IPS-15b (cell line): ENCODE measurements at regions not wholly inside any gene's neighbourhood (a gene's known extent, or its start where the extent isn't known, plus 50 kb on each side); places are given as distances from the start of the nearest gene placed in this dataset.

Experiments
- H3K27me3 ChIP-seq: one replicate; pipeline ENCODE4 v1.6.1; 2013; ENCODE audit warnings: low read length; ENCODE audit not compliant: control insufficient read depth, insufficient read depth
- H3K36me3 ChIP-seq: one replicate; pipeline ENCODE4 v1.6.1; 2013; ENCODE audit warnings: low read length; ENCODE audit not compliant: control insufficient read depth, insufficient read depth
- H3K4me1 ChIP-seq: one replicate; pipeline ENCODE4 v1.6.1; 2013; ENCODE audit warnings: mild to moderate bottlenecking, low read length; ENCODE audit not compliant: control insufficient read depth, insufficient read depth
- H3K4me3 ChIP-seq: one replicate; pipeline ENCODE4 v1.5.1; 2013; ENCODE audit warnings: low read depth, low read length
- H3K9ac ChIP-seq: one replicate; pipeline ENCODE4 v1.6.1; 2013; ENCODE audit warnings: low read depth, mild to moderate bottlenecking, low read length
- H3K9me3 ChIP-seq: one replicate; pipeline ENCODE4 v1.6.1; 2013; ENCODE audit warnings: mild to moderate bottlenecking, low read length; ENCODE audit not compliant: control insufficient read depth, insufficient read depth

DNA sequence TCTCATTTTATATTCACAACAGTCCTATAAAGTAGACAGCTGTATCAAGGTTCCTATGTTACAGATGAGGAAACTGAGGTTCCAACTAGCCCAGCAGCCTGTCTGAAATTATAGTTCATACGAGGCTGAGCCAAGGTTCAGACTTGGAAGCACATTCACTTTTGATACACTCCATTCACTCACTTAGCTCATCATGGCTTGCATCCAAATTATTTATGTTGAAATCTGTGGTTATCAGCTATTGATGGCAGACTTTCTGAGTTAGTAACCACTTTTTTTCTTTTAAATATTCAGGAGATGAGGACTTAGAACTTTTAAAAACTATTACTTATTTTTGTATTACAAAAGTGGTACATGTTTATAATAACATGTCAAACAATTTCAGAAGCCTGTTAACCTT lies 188.2 kb downstream of the MTX2 start:
- Histone ChIP-seq H3K4me1 (peaks cover 15% of the 10 kb centered on the region), H3K9me3 (no peaks in the 10 kb centered on the region), H3K9ac (no peak overlapping the region), H3K4me3 (no peak overlapping the region), H3K27me3 (no peaks in the 10 kb centered on the region), H3K36me3 (no peaks in the 10 kb centered on the region)

DNA sequence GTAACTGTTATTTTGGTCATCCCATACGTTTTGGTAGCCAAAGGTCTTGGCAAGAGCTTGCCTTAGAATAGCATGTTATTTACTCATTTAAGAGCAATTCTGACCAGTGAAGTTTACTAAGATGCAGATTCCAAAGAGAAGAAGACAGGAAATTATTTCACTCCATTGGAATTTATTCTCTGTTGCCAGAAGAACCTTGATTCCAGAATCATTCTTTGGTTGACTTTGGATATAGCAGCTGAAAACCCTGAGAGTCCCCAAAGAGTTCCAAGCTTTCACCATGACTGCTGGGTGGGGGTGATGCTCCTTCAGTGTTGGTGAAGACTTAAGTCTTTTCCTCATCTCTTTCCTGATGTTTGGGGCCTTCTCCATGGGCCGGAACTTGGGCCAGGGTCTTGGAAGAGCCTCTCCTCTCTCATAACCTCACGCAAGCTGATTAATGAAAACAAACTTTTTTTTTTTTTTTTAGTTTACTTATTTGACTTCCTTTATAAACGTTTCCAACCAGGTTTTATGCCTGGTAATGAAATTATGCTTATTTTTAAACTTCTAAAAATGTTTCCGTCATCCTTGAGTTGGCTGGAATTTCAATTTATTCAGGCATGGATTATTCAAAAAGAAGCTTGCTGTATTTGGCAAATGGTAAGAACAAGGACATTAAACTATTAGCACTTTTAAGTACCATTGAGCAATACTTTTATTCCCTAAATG lies 192.0 kb downstream of the MTX2 start:
- no peak overlapping the region for H3K4me3 ChIP-seq
- peaks cover 5% of the 10 kb centered on the region for H3K4me1 ChIP-seq
- no peaks in the 10 kb centered on the region for H3K36me3 ChIP-seq
- H3K9ac ChIP-seq = no peak overlapping the region
- H3K9me3 ChIP-seq = no peaks in the 10 kb centered on the region
- no peaks in the 10 kb centered on the region for H3K27me3 ChIP-seq

DNA sequence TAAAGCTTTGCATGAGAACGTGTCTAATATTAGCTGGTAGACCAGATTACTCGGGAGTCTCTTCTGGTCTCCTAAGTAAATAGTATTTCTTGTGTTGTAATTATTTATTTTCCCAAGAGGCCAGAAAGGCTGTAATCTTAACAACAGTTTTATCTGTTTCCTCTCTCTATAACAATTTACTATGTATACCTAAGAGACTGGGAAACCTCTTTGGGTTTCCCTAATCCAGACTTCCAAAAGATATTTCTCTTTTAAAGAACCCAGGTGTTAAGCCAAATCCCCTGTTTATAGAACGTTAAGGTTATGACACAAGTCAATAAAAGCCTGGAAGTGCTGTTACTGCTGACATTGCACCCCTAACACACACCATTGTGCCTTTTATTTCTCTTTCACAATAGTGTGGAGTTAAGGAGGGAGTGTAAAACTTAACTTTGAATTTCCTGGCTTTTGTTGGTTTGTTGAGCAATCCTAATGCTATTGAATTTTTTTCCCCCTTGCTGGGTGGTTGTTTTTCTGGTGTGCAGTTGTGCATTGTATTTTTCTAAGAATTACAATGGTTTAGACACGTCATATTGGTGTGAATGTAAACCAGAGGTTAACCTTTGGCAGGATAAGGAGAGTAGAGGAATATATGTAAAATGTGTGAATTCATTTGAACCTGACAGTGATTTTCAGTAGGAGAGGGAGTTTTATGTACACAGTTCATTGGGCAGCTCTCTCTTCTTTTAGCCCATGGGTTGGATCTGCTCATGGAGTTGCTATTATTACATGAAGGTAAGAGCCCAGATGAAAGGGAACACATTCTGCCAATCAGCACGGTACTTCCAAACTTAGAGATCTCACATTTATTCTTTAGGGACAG lies 192.8 kb downstream of the MTX2 start:
- Histone ChIP-seq H3K4me3 (no peak overlapping the region), H3K9me3 (no peaks in the 10 kb centered on the region), H3K27me3 (no peaks in the 10 kb centered on the region), H3K4me1 (peaks cover 5% of the 10 kb centered on the region), H3K36me3 (no peaks in the 10 kb centered on the region), H3K9ac (no peak overlapping the region)

DNA sequence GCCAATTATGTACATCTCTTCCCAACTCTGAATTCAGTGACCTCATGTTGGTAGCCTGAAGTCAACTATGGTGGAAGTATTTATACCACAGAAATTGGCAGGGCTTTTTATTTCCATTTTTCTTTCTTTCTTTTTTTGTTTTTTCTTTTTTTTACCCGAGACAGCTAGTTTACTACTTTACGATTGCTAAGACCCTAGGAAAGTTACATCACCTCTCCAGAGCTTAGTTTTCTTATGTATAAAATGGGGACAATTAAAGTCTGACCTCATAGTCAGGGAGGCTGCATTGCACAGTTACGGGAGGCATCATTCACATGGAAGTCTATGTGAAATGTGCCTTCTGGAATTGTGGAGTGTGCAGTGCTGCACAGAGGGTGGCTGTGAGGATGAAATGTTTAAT lies 194.3 kb downstream of the MTX2 start:
- Histone ChIP-seq H3K27me3 (no peaks in the 10 kb centered on the region), H3K4me1 (peaks cover 5% of the 10 kb centered on the region), H3K9me3 (no peaks in the 10 kb centered on the region), H3K36me3 (no peaks in the 10 kb centered on the region), H3K4me3 (no peak overlapping the region), H3K9ac (no peak overlapping the region)

DNA sequence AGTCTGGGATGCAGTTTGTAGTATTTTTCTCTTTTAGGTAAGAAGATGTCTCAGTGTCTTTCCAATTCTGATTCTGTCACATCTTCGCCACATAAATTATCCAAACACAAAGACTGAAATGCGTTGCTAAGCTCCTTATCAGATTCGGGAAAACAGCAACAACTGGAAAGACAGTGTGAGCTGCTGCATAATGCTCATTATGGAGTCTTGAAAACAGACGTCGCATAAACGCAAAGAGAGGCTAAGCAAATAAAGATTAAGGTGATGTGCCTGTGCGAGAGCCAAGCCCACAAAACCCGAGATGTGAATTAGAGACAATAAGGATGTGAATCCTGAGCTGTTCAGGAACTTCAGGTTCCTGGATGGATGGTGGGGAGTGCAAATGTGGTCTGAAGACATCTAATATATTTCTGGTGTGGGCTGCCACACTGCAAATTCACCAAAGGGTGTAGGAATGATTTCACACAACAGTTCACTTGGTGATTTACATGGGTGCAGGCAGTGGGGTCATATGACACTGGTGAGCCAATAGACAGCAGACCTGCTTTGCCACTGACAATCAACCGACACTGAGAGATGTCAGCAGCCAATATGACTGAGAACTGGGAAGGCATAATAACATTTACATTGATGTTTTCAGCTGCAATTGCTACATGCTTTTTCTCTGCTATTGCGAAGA lies 195.8 kb downstream of the MTX2 start:
- no peak overlapping the region for H3K9ac ChIP-seq
- H3K4me3 ChIP-seq = no peak overlapping the region
- no peaks in the 10 kb centered on the region for H3K36me3 ChIP-seq
- H3K27me3 ChIP-seq = no peaks in the 10 kb centered on the region
- peaks cover 5% of the 10 kb centered on the region for H3K4me1 ChIP-seq
- H3K9me3 ChIP-seq = no peaks in the 10 kb centered on the region

DNA sequence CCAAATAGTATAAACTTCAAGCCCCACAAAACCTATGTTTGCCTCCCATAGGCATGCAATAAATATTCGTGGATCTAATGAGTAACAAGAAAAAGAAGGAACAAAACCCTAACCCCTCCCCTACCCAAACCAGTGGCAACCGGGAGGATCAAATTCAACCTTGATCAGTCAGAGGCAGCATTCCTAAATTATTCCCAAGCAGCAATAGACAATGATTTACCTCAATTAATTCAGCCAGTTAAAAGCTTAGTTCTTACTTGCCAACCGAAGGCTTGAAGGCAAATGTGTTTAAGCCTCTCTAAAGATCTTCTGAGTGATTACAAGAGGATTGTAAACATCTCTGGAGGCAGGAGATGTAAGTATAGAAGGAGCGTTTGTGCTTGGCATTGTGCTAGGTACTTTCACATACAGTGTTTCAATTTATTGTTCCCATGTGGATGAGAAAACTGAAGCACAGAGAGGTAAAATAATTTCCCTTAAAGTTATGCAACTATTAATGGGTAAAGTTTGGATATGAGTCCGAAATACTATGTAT lies 197.7 kb downstream of the MTX2 start:
- Histone ChIP-seq H3K4me3 (no peak overlapping the region), H3K27me3 (no peaks in the 10 kb centered on the region), H3K36me3 (no peaks in the 10 kb centered on the region), H3K9me3 (no peaks in the 10 kb centered on the region), H3K4me1 (peaks cover 2% of the 10 kb centered on the region), H3K9ac (no peak overlapping the region)

DNA sequence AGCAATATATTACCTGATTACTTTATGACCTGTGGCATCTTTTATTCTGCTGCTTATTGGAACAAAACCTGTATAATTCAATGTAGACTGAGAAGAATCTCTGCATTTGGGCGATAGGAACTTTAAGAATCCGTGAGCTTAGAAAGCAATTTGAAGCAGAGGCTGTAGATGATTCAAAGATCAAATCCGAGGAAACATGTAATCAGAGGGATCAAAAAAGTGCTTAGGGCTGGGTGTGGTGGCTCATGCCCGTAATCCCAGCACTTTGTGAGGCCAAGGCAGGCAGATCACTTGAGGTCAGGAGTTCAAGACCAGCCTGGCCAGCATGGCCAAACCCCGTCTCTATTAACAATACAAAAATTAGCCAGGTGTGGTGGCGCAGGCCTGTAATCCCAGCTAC lies 198.4 kb downstream of the MTX2 start:
- H3K9me3 ChIP-seq = no peaks in the 10 kb centered on the region
- no peaks in the 10 kb centered on the region for H3K27me3 ChIP-seq
- H3K36me3 ChIP-seq = no peaks in the 10 kb centered on the region
- H3K9ac ChIP-seq = no peak overlapping the region
- H3K4me3 ChIP-seq = no peak overlapping the region
- H3K4me1 ChIP-seq = no peaks in the 10 kb centered on the region

DNA sequence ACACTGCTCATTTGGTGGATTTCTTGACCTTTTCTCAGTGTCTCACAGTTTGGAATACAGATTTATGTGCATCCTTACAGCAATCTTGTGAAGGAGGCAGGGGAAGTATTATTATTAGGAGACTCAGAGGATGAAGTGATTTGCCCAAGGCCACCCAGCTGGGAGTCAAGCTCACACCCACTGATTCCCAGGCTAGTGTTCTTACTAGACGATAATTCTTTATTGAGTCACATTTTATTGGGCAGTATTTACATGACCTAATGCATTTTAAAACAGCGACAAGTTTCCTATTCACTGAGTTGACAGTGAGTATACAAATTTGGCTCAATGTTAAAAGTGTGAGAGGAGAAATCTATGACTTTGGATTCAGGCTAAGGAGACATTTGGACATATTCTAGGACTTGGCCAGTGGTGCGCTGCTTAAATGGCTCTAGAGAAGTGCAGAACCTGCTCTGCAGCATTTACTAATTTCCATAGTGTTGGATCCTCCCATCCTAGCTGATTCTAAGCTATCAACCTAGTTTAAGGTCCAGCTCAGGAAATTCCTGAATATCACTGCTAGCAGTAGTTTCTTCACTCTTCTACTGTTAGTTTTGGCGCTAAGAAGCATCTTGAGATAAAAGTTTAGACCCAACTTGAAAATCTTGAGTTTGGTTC lies 199.3 kb downstream of the MTX2 start:
- Histone ChIP-seq H3K4me3 (no peak overlapping the region), H3K27me3 (no peaks in the 10 kb centered on the region), H3K4me1 (no peaks in the 10 kb centered on the region), H3K9ac (no peak overlapping the region), H3K36me3 (no peaks in the 10 kb centered on the region), H3K9me3 (no peaks in the 10 kb centered on the region)

DNA sequence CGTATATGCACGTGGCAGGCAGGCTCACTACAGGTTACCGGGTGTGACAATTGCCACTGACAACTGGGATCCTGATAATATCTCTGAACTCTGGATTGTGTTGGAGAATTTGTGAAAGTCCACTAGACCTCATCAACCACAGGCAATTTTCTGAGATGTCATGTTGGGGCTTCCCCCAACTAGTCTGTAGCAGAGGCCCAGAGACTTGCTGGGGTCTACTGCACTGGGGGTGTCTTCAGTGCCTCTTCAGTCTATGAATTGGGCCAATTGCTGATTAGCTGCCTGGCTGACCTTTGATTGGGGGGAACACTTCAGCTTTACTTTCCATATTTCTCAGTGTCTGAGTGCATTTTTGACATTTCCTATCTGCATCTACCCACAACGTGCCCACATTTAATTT lies 201.5 kb downstream of the MTX2 start:
- Histone ChIP-seq H3K36me3 (no peaks in the 10 kb centered on the region), H3K4me3 (no peak overlapping the region), H3K27me3 (no peaks in the 10 kb centered on the region), H3K9ac (no peak overlapping the region), H3K4me1 (no peaks in the 10 kb centered on the region), H3K9me3 (no peaks in the 10 kb centered on the region)

DNA sequence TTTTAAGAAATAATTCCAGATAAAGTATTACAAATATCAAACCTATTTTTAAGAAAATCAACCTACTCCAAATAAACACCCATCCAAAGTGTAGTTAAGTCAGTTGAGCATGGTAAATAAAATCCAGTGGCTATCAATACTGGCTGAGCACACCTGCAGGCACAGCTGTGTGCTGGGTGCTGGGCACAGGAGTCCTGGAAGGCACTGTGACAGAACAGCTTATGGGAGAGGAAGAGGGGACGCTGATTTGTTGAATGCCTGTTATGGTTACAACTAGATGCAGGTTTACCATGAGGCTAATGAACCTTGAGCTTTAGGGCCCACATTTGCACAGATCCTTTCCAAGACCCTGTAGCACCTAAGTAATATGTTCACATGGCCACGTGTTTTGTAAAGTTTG lies 202.7 kb downstream of the MTX2 start:
- H3K27me3 ChIP-seq = no peaks in the 10 kb centered on the region
- H3K9me3 ChIP-seq = no peaks in the 10 kb centered on the region
- H3K4me3 ChIP-seq = no peak overlapping the region
- no peaks in the 10 kb centered on the region for H3K4me1 ChIP-seq
- no peak overlapping the region for H3K9ac ChIP-seq
- H3K36me3 ChIP-seq = no peaks in the 10 kb centered on the region

DNA sequence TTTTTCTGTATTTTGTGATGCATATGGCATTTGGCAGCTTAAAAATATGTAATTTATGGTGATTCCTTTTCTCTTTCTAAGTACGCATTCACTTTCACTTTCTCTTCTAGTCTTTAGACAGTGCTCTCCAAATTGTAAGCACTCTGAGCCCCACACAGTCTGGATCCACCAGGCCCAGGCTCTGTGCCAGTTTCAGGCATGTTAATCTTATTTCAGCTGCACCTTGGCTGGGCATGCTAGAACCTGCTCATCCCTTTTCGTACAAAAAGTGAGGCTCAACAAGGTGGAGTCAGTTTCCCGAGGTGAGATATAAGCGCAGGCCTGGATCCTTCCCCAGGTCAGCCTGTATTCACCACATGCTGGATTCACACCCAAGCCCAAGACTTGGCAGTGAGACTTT lies 203.9 kb downstream of the MTX2 start:
- H3K9me3 ChIP-seq = no peaks in the 10 kb centered on the region
- H3K36me3 ChIP-seq = no peaks in the 10 kb centered on the region
- H3K4me1 ChIP-seq = no peaks in the 10 kb centered on the region
- no peak overlapping the region for H3K9ac ChIP-seq
- H3K27me3 ChIP-seq = no peaks in the 10 kb centered on the region
- H3K4me3 ChIP-seq = no peak overlapping the region
